Hepatocyte (in vitro differentiated cells): ENCODE measurements at regions not wholly inside any gene's neighbourhood (a gene's known extent, or its start where the extent isn't known, plus 50 kb on each side); places are given as distances from the start of the nearest gene placed in this dataset.
"Not testable (repeated sequence)": the region's sequence is repeated elsewhere in the genome, so short reads cannot be mapped to it uniquely, and the experiment has no call there.

Source experiments
- DNase-seq: peaks from one replicate; pipeline ENCODE4 v3.0.0-alpha.2; 2016; ENCODE audit warnings: low spot score
- H2AFZ ChIP-seq: fragments of 200-600 bp; sonication (generic); 2 replicates; pipeline ENCODE4 v1.6.0; 2016; ENCODE audit warnings: antibody characterized with exemption, mild to moderate bottlenecking
- H3K27ac ChIP-seq: fragments of 200-600 bp; sonication (generic); 2 replicates; pipeline ENCODE4 v1.5.1; 2016; ENCODE audit warnings: mild to moderate bottlenecking
- H3K27me3 ChIP-seq: fragments of 200-600 bp; sonication (generic); 2 replicates; pipeline ENCODE4 v1.6.1; 2016
- H3K36me3 ChIP-seq: fragments of 200-600 bp; sonication (generic); replicated peaks from 2 replicates; pipeline ENCODE4 v1.5.1; 2016; ENCODE audit warnings: low read depth; ENCODE audit not compliant: insufficient read depth
- H3K4me1 ChIP-seq: fragments of 200-600 bp; sonication (generic); 2 replicates; pipeline ENCODE4 v1.5.1; 2016; ENCODE audit warnings: mild to moderate bottlenecking, moderate library complexity; ENCODE audit not compliant: insufficient read depth
- H3K4me2 ChIP-seq: fragments of 200-600 bp; sonication (generic); 2 replicates; pipeline ENCODE4 v1.6.0; 2016
- H3K4me3 ChIP-seq: fragments of 200-600 bp; sonication (generic); 2 replicates; pipeline ENCODE4 v1.5.1; 2016; ENCODE audit warnings: mild to moderate bottlenecking
- H3K79me2 ChIP-seq: fragments of 200-600 bp; sonication (generic); 2 replicates; pipeline ENCODE4 v1.6.0; 2017; ENCODE audit warnings: mild to moderate bottlenecking
- H3K9me2 ChIP-seq: fragments of 200-600 bp; sonication (generic); replicated peaks from 2 replicates; pipeline ENCODE4 v1.6.0; 2017; ENCODE audit warnings: mild to moderate bottlenecking; ENCODE audit not compliant: insufficient read depth
- H3K9me3 ChIP-seq: fragments of 200-600 bp; sonication (generic); 2 replicates; pipeline ENCODE4 v1.5.1; 2016; ENCODE audit warnings: low read depth, mild to moderate bottlenecking
- H4K20me1 ChIP-seq: fragments of 200-600 bp; sonication (generic); 2 replicates; pipeline ENCODE4 v1.6.0; 2016; ENCODE audit warnings: mild to moderate bottlenecking; ENCODE audit not compliant: insufficient read depth, poor library complexity, severe bottlenecking
- CTCF ChIP-seq: fragments of 200-600 bp; sonication (generic); IDR thresholded peaks from 2 replicates; pipeline ENCODE4 v1.5.1; 2016; ENCODE audit warnings: antibody characterized with exemption, mild to moderate bottlenecking; ENCODE audit not compliant: poor library complexity
- EZH2 ChIP-seq: fragments of 200-600 bp; sonication (generic); IDR thresholded peaks from 2 replicates; pipeline ENCODE4 v1.6.1; 2016; ENCODE audit warnings: antibody characterized with exemption, mild to moderate bottlenecking, borderline replicate concordance
- EZH2phosphoT487 ChIP-seq: fragments of 200-600 bp; sonication (generic); IDR thresholded peaks from one replicate; pipeline ENCODE4 v1.6.1; 2018; ENCODE audit warnings: antibody characterized with exemption, mild to moderate bottlenecking, low read depth, moderate library complexity; ENCODE audit not compliant: unreplicated experiment, severe bottlenecking
- WGBS: methylation state at CpG from one replicate; pipeline ENCODE4 v1.1.6; 2016; ENCODE audit warnings: low lambda C conversion rate; ENCODE audit errors: missing lambda C conversion rate; 5-methylcytosine and 5-hydroxymethylcytosine counted together

- H3K36me3 ChIP-seq, result no peaks in the 10 kb centered on the region
- H3K4me1 ChIP-seq, result no peaks in the 10 kb centered on the region
- H3K4me3 ChIP-seq, result no peak overlapping the region
- no peaks in the 10 kb centered on the region for H3K9me2 ChIP-seq
- H3K79me2 ChIP-seq, result no peaks in the 10 kb centered on the region
- 96% methylated on average over 3 of the region's 3 CpGs for WGBS
- no peaks in the 10 kb centered on the region for H3K9me3 ChIP-seq
- no peak for TF ChIP-seq EZH2
- no peak for TF ChIP-seq CTCF
- no peak for TF ChIP-seq EZH2phosphoT487
- no peaks in the 10 kb centered on the region for H4K20me1 ChIP-seq
- no peaks in the 10 kb centered on the region for H3K27me3 ChIP-seq
- H3K4me2 ChIP-seq, result no peak overlapping the region
- no peak overlapping the region for H2AFZ ChIP-seq
- H3K27ac ChIP-seq, result no peak overlapping the region
- DNase-seq, result no peak
Measured at GRCh38 chr7:114813624-114814023, 108.3 kb upstream of the MDFIC start.

GRCh38 chr7:114817036-114817435 lies 104.9 kb upstream of the MDFIC start:
- H3K4me3 ChIP-seq, result not testable (repeated sequence)
- WGBS, result 96% methylated on average over 7 of the region's 7 CpGs

GRCh38 chr7:114818501-114818900 lies 103.4 kb upstream of the MDFIC start:
- Histone ChIP-seq H3K27me3 (no peaks in the 10 kb centered on the region), H3K79me2 (no peaks in the 10 kb centered on the region), H3K27ac (no peak overlapping the region), H3K4me2 (no peak overlapping the region), H3K36me3 (no peaks in the 10 kb centered on the region), H3K9me2 (no peaks in the 10 kb centered on the region), H2AFZ (no peak overlapping the region), H3K9me3 (no peaks in the 10 kb centered on the region), H3K4me1 (peaks cover 21% of the 10 kb centered on the region), H3K4me3 (no peak overlapping the region), H4K20me1 (no peaks in the 10 kb centered on the region)
- 92% methylated on average over 3 of the region's 3 CpGs for WGBS
- TF ChIP-seq EZH2phosphoT487 (no peak), EZH2 (no peak), CTCF (no peak)
- DNase-seq, result no peak

More at GRCh38 chr7:114817036-114817435, 104.9 kb upstream of the MDFIC start:
- H4K20me1 ChIP-seq, DNase-seq, H2AFZ ChIP-seq, H3K27me3 ChIP-seq, H3K9me3 ChIP-seq, H3K79me2 ChIP-seq, H3K36me3 ChIP-seq, H3K4me2 ChIP-seq, H3K27ac ChIP-seq, H3K9me2 ChIP-seq: not testable (repeated sequence)
- peaks cover 20% of the 10 kb centered on the region for H3K4me1 ChIP-seq

GRCh38 chr7:114819616-114820362 lies 102.1 kb upstream of the MDFIC start:
- DNase-seq, result peak; percentile 82
- Histone ChIP-seq H3K79me2 (no peaks in the 10 kb centered on the region), H2AFZ (no peak overlapping the region), H3K27me3 (no peaks in the 10 kb centered on the region), H3K4me3 (no peak overlapping the region), H3K9me2 (no peaks in the 10 kb centered on the region), H3K36me3 (no peaks in the 10 kb centered on the region), H4K20me1 (no peaks in the 10 kb centered on the region), H3K4me1 (peaks cover 21% of the 10 kb centered on the region), H3K4me2 (no peak overlapping the region), H3K9me3 (no peaks in the 10 kb centered on the region), H3K27ac (peak overlapping the region; percentile 55)
- WGBS, result 80% methylated on average over 3 of the region's 3 CpGs
- TF ChIP-seq CTCF (no peak), EZH2phosphoT487 (no peak), EZH2 (no peak)
